Epithelial cell of proximal tubule (primary cell): ENCODE measurements at regions not wholly inside any gene's neighbourhood (a gene's known extent, or its start where the extent isn't known, plus 50 kb on each side); places are given as distances from the start of the nearest gene placed in this dataset.

Experiments
- DNase-seq: peaks from one replicate; pipeline ENCODE4 v3.0.0-alpha.2; 2011; ENCODE audit warnings: low read depth
- H3K4me3 ChIP-seq: 2 replicates; pipeline ENCODE4 v1.5.1; 2011; ENCODE audit warnings: low read depth, mild to moderate bottlenecking, low read length
- CTCF ChIP-seq: conservative IDR thresholded peaks from 2 replicates; pipeline ENCODE4 v1.5.1; 2012; ENCODE audit warnings: low read depth, mild to moderate bottlenecking, low read length

GRCh38 chr4:26077756-26078155, 163.7 kb downstream of the SMIM20 start:
- DNase-seq, result no peak
- no peak for TF ChIP-seq CTCF
- no peak overlapping the region for H3K4me3 ChIP-seq

- DNase-seq, result no peak
- no peak overlapping the region for H3K4me3 ChIP-seq
- TF ChIP-seq CTCF, result no peak
Measured at GRCh38 chr4:26080870-26081628, 167.0 kb downstream of the SMIM20 start.

- DNase-seq, result no peak
- TF ChIP-seq CTCF, result peak; percentile 72
- no peak overlapping the region for H3K4me3 ChIP-seq
Measured at GRCh38 chr4:26081795-26082498, 167.9 kb downstream of the SMIM20 start.

- DNase-seq, result no peak
- no peak overlapping the region for H3K4me3 ChIP-seq
- no peak for TF ChIP-seq CTCF
Measured at GRCh38 chr4:26082565-26082964, 168.5 kb downstream of the SMIM20 start.

- peak; percentile 95 for DNase-seq
- TF ChIP-seq CTCF, result no peak
- no peak overlapping the region for H3K4me3 ChIP-seq
Measured at GRCh38 chr4:26083987-26084386, 170.0 kb downstream of the SMIM20 start.

GRCh38 chr4:26084414-26084813, 170.4 kb downstream of the SMIM20 start:
- H3K4me3 ChIP-seq, result no peak overlapping the region
- TF ChIP-seq CTCF, result peak; percentile 10
- DNase-seq, result no peak
